HG03565 (cell line): ENCODE measurements at regions not wholly inside any gene's neighbourhood (a gene's known extent, or its start where the extent isn't known, plus 50 kb on each side); places are given as distances from the start of the nearest gene placed in this dataset.

Experiments used
- ATAC-seq: cut with Tn5 transposase; IDR thresholded peaks from one replicate; pipeline ENCODE4 v1.9.1; 2021; ENCODE audit warnings: mild to moderate bottlenecking, moderate library complexity; ENCODE audit not compliant: unreplicated experiment

DNA sequence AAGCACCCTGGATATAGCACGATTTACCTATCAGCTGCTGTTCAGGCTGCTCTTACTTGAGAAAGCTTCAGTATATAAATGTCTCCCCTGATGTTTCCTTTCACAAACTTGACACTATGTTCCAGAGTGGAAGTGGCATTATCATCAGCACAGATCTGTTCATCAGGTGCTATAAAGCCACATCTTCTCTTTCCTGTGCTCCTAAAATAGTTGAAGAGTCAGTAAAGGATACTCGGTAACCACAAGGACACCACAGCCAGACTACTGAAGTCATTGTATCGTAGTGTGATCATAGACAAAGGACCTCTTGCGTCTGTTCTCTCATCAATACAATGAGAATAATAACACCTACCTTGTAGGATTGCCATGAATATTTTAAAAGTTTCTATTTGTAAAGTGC lies 841.0 kb upstream of the CELF4 start:
- ATAC-seq, result no peak

DNA sequence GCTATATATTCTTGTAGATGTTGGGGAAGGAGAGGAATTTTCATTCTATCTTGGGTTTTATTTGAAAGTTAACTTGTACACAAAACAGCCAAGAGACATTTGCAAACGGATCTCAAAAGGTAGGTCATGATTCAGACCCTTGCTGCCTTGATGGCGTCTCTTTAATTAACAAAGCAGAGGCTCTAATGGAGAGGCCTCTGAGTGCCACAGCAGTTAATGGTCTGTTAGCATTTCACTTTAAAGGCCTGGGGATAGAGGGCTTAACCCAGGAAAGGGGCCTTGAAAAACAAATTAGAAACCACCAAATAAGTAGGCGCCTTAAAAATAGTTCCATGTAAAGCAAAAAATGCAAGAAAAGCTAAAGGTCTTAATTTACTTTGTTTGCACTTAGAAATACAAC lies 836.9 kb upstream of the CELF4 start:
- ATAC-seq, result no peak

DNA sequence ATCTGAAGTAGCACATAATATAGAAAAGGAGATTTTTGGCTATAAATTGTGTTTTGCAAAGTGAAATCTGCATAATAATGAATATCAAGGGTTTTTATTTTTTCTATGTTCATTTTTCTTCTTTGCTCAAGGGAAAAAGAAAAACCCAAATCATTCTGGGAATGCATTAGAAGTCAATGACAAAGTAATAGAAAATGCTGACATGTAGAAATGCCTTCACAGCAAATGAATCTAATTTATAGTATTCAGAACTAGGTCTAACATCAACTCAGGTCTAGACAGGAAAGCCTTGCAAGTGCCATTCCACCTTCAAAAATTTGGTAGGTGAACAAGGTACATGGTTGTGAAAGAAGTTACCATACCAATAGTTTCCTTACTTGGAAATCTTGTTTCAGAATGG lies 831.5 kb upstream of the CELF4 start:
- no peak for ATAC-seq

DNA sequence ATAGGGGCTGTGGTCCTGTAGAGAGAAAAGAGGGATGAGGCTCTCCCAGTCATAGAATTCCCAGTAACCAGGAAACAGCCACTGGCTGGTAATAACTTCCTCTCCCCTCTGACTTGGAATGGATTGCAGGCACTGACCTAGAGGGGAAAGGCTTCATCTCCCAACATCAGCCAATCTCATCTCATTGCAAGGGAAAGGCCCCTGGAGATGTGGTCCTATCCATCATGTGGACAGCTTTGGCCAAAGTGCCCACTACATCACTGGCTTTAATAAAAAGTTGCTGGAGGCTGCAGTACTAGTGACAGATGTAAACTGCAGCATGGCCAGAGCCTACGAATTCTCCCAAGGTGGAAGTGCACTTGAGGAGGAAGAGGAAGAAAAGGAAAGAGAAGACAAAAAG lies 820.5 kb upstream of the CELF4 start:
- ATAC-seq, result no peak

GRCh38 chr18:38369772-38370690 lies 804.4 kb upstream of the CELF4 start:
- no peak for ATAC-seq

GRCh38 chr18:38368886-38369285 lies 803.3 kb upstream of the CELF4 start:
- ATAC-seq, result no peak

DNA sequence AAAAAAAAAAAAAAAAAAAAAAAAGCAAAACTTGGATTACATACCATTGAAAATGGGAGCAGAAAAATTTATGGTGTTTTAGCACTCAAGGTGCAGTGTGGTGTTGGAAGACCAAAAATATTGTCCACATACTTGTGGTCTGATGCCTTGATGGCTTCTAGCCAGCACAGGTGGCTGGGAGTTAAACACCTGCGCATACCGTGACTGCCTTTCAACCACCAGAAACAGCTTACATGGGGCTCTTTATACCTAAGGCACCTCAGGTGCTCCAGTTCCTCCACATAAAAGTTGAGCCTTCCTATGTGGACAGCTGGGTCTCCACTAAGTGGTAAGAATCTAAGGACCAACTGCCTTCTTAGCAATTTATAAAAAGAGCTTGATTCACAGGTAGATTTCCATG lies 802.6 kb upstream of the CELF4 start:
- no peak for ATAC-seq

GRCh38 chr18:38367473-38367872 lies 801.9 kb upstream of the CELF4 start:
- no peak for ATAC-seq

GRCh38 chr18:38362286-38362792 lies 796.7 kb upstream of the CELF4 start:
- ATAC-seq, result no peak

- ATAC-seq, result no peak
These were observed 793.4 kb upstream of the CELF4 start for GRCh38 chr18:38358805-38359657.

DNA sequence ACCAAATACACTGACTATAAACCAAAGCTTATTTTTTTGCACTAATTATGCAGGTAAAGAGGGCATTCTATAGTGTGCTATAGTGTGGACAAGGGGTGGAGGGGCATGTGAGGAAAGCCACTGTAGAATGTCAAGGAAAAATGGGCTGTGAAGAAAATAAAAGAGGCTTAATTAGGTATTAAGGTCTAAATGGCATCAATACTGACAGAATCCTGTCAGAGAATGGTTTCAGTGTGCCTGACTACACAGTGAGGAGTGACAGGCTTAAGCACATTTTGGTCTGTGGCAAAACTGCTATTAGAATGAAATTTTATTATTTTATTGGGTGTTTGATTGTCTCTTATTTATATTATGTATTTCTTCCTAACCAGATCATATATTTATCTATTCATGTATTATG lies 787.6 kb upstream of the CELF4 start:
- ATAC-seq, result no peak

DNA sequence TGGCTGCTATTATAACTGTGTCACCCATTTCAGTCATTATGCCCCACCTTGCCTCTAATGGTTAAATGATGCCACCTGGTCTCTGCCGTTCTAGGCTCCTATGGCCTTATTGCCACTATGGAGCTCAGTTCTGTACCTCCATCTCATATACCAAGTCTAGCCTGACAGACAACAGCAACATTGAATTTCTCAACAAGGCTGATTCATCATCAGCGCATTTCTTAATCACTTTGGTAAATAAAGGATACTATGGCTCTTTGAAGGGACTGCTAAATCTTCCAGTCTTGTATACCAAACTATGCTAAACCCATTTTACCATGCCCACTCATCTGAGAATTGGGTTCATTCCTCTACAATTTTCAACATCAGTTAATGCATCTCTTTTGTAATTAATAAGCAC lies 784.5 kb upstream of the CELF4 start:
- ATAC-seq, result no peak

- ATAC-seq, result no peak
These were observed 765.0 kb upstream of the CELF4 start for GRCh38 chr18:38330573-38330972.

GRCh38 chr18:38329145-38329544 lies 763.5 kb upstream of the CELF4 start:
- ATAC-seq, result no peak

DNA sequence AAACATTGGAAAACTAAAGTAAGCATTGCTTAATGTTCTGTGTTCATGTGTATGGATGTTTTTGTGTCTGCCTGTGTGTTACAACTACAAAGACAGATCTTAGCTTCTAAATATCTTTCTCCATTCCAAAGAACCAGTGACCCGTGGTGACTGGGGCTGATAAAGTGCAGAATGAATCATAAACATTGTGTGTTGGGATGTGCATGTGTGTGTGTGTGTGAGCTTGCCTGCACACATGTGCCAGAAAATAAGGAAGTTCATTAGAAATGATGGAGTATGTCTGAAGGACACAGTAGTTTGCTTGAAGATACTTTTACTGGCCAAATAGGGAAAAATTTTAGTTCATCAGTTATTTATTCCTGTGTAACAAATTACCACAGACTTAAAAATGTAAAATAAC lies 756.6 kb upstream of the CELF4 start:
- ATAC-seq, result no peak

- ATAC-seq, result no peak
These were observed 755.7 kb upstream of the CELF4 start for GRCh38 chr18:38321262-38321661.

- no peak for ATAC-seq
These were observed 752.8 kb upstream of the CELF4 start for GRCh38 chr18:38318416-38318815.

- no peak for ATAC-seq
These were observed 748.2 kb upstream of the CELF4 start for GRCh38 chr18:38313831-38314230.

DNA sequence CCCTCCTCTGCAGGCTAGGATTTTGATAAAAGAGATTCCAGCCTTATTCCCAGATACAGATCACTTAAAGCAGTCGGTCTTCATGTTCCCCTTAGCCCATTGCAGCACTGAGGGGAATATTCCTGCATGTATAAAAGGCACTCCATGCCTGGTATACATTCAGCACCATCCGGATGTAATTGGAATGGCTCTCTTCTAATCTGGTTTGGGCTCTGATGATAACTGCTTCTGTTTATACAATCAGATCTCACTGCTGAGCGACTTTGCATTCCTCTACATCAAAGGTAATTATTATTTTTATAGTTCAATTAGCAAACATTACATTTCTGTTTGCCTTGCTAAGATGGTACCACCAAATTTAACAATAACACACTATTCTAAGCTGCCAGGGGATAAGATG lies 746.9 kb upstream of the CELF4 start:
- ATAC-seq, result no peak

- ATAC-seq, result no peak
These were observed 745.3 kb upstream of the CELF4 start for GRCh38 chr18:38310936-38311335.

DNA sequence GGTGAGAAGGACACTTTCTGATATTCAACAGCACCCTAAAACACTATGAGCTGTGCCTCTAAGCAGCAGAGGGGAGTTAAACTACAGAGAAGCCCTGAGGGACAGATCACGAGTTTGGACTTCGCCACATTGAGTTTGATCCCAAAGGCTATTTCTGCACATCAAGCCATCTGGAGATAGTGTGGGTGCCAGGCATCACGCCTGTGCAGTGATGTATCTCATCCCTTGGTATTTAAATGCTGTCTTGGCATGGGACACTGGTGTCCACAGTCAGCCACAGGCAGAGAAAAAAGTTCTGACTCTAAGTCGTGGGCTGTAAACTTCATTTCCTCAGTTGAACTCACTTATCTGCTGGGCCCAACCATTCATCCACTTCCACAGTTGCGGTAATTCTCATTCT lies 742.3 kb upstream of the CELF4 start:
- ATAC-seq, result no peak

- no peak for ATAC-seq
These were observed 740.4 kb upstream of the CELF4 start for GRCh38 chr18:38305961-38306360.
